Smooth muscle cell (in vitro differentiated cells): ENCODE measurements at regions not wholly inside any gene's neighbourhood (a gene's known extent, or its start where the extent isn't known, plus 50 kb on each side); places are given as distances from the start of the nearest gene placed in this dataset.

ENCODE experiments used
- DNase-seq: peaks from one replicate; lab custom pipeline; 2025; ENCODE audit not compliant: unreplicated experiment; lab: John Stamatoyannopoulos, UW
- H2AFZ ChIP-seq: fragments of 200-600 bp; sonication (generic); 2 replicates; pipeline ENCODE4 v1.6.0; 2016; ENCODE audit warnings: antibody characterized with exemption, low read depth, mild to moderate bottlenecking
- H3F3A ChIP-seq: fragments of 200-600 bp; sonication (generic); 2 replicates; pipeline ENCODE4 v1.6.0; 2017; ENCODE audit warnings: antibody characterized with exemption, low read depth
- H3K27ac ChIP-seq: fragments of 200-600 bp; sonication (generic); 2 replicates; pipeline ENCODE4 v1.5.1; 2016; ENCODE audit warnings: low read depth, mild to moderate bottlenecking
- H3K27me3 ChIP-seq: fragments of 200-600 bp; sonication (generic); 2 replicates; pipeline ENCODE4 v1.6.1; 2016; ENCODE audit warnings: low read depth, mild to moderate bottlenecking
- H3K36me3 ChIP-seq: fragments of 200-600 bp; sonication (generic); 2 replicates; pipeline ENCODE4 v1.5.1; 2016; ENCODE audit warnings: low read depth
- H3K4me1 ChIP-seq: fragments of 200-600 bp; sonication (generic); 2 replicates; pipeline ENCODE4 v1.5.1; 2016; ENCODE audit warnings: low read depth
- H3K4me2 ChIP-seq: fragments of 200-600 bp; sonication (generic); 2 replicates; pipeline ENCODE4 v1.6.0; 2016; ENCODE audit warnings: mild to moderate bottlenecking
- H3K4me3 ChIP-seq: fragments of 200-600 bp; sonication (generic); 2 replicates; pipeline ENCODE4 v1.5.1; 2016; ENCODE audit warnings: mild to moderate bottlenecking
- H3K79me2 ChIP-seq: fragments of 200-600 bp; sonication (generic); 2 replicates; pipeline ENCODE4 v1.6.0; 2016; ENCODE audit warnings: low read depth, mild to moderate bottlenecking
- H3K9ac ChIP-seq: fragments of 200-600 bp; sonication (generic); 2 replicates; pipeline ENCODE4 v1.6.0; 2016; ENCODE audit warnings: low read depth
- H3K9me3 ChIP-seq: fragments of 200-600 bp; sonication (generic); replicated peaks from 2 replicates; pipeline ENCODE4 v1.5.1; 2016; ENCODE audit warnings: low read depth
- H4K20me1 ChIP-seq: fragments of 200-600 bp; sonication (generic); 2 replicates; pipeline ENCODE4 v1.6.0; 2016; ENCODE audit warnings: low read depth
- WGBS: methylation state at CpG from one replicate; pipeline ENCODE4 v1.1.7; 2016; ENCODE audit warnings: low lambda C conversion rate; 5-methylcytosine and 5-hydroxymethylcytosine counted together
- TF ChIP-seq, protein P1 (sequence below): fragments of 200-600 bp; sonication (generic); IDR thresholded peaks from 2 replicates; pipeline ENCODE4 v1.5.1; 2017; ENCODE audit warnings: borderline replicate concordance, mild to moderate bottlenecking, antibody characterized with exemption; ENCODE audit not compliant: insufficient read depth, poor library complexity, severe bottlenecking

DNA sequence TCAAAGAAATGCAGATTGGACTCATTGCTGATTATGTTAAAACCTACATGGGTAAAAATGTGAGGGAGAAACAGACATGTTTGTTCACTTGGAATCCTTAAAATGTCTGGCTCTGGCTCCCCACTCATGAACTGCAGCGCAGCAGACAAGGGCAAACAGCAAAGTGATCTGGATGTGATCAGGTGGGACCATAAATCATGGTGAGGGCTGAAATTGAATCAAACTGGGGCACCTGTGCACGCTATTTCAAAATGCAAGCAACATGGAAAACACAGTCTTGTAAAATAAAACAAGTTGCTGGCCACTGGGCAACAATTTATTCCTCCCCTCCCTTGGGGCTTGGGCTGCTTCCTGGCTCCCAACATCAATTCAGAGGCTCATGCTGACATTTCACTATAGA, 373.4 kb downstream of the SEC16B start:
- Histone ChIP-seq H3K9me3 (no peaks in the 10 kb centered on the region), H3K4me2 (no peak overlapping the region), H3F3A (no peaks in the 10 kb centered on the region), H3K27me3 (no peaks in the 10 kb centered on the region), H3K36me3 (no peaks in the 10 kb centered on the region), H3K27ac (no peak overlapping the region), H3K4me1 (no peaks in the 10 kb centered on the region), H3K4me3 (no peak overlapping the region), H3K9ac (no peak overlapping the region), H4K20me1 (no peaks in the 10 kb centered on the region), H3K79me2 (no peaks in the 10 kb centered on the region), H2AFZ (no peak overlapping the region)
- no peak for DNase-seq
- 69% methylated on average over 2 of the region's 2 CpGs for WGBS
- TF ChIP-seq, protein P1, sequence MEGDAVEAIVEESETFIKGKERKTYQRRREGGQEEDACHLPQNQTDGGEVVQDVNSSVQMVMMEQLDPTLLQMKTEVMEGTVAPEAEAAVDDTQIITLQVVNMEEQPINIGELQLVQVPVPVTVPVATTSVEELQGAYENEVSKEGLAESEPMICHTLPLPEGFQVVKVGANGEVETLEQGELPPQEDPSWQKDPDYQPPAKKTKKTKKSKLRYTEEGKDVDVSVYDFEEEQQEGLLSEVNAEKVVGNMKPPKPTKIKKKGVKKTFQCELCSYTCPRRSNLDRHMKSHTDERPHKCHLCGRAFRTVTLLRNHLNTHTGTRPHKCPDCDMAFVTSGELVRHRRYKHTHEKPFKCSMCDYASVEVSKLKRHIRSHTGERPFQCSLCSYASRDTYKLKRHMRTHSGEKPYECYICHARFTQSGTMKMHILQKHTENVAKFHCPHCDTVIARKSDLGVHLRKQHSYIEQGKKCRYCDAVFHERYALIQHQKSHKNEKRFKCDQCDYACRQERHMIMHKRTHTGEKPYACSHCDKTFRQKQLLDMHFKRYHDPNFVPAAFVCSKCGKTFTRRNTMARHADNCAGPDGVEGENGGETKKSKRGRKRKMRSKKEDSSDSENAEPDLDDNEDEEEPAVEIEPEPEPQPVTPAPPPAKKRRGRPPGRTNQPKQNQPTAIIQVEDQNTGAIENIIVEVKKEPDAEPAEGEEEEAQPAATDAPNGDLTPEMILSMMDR = no peak

DNA sequence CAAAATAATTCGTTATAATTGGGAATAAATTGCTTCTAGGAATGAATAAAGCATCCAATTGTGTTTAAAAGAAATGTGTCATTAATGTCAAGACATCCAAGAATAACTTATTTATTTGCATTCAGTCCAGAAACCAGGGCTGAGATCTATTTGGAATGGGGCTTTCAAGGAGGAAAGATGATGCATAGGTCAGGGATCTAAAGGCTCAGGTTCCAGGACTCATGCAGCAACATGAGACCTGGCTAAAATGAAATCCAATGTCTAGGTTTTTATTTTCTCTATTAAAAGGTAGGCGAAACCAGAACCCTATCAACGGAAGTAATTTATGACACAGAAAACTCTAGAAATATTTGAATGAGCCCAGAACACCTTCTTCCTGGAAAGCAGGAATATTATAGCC, 376.8 kb downstream of the SEC16B start:
- no peaks in the 10 kb centered on the region for H3K27me3 ChIP-seq
- H3K4me1 ChIP-seq = no peaks in the 10 kb centered on the region
- WGBS = 75% methylated on average over 3 of the region's 3 CpGs

DNA sequence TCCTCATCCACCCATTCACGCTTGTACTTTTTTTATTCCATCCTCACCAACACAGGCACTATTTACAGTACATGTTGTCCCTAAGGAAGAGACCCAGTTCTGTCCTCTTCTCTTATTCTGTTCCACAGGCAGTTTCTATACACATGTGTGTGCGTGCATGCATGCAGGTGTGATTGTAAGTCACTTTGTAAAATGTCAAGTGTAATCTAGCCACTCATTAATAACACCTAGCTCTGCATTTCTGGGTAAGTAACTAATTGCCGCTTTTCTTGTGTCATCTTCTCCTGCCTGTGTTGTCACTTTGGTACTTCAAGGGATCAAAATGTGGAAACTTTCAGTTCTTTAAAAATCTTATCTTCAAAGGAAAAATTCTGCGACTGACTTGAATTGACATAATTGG, 377.2 kb downstream of the SEC16B start:
- no peaks in the 10 kb centered on the region for H3K79me2 ChIP-seq
- WGBS = 95% methylated on average over 4 of the region's 4 CpGs
- no peak overlapping the region for H3K27ac ChIP-seq
- TF ChIP-seq, protein P1 = no peak
- no peaks in the 10 kb centered on the region for H3K27me3 ChIP-seq
- no peaks in the 10 kb centered on the region for H3K9me3 ChIP-seq
- H3K4me2 ChIP-seq = no peak overlapping the region
- H3F3A ChIP-seq = no peaks in the 10 kb centered on the region
- H4K20me1 ChIP-seq = no peaks in the 10 kb centered on the region
- H3K9ac ChIP-seq = no peak overlapping the region
- DNase-seq = no peak
- H2AFZ ChIP-seq = no peak overlapping the region
- no peaks in the 10 kb centered on the region for H3K4me1 ChIP-seq
- no peak overlapping the region for H3K4me3 ChIP-seq
- no peaks in the 10 kb centered on the region for H3K36me3 ChIP-seq

More for the DNA sequence above, 376.8 kb downstream of the SEC16B start:
- no peak overlapping the region for H3K9ac ChIP-seq
- H2AFZ ChIP-seq = no peak overlapping the region
- TF ChIP-seq, protein P1 = no peak
- no peak overlapping the region for H3K4me3 ChIP-seq
- H4K20me1 ChIP-seq = no peaks in the 10 kb centered on the region
- no peaks in the 10 kb centered on the region for H3K9me3 ChIP-seq
- DNase-seq = no peak
- no peaks in the 10 kb centered on the region for H3K79me2 ChIP-seq
- H3F3A ChIP-seq = no peaks in the 10 kb centered on the region
- no peak overlapping the region for H3K27ac ChIP-seq
- no peak overlapping the region for H3K4me2 ChIP-seq
- H3K36me3 ChIP-seq = no peaks in the 10 kb centered on the region

GRCh38 chr1:177591155-177591554, 378.7 kb downstream of the SEC16B start:
- Histone ChIP-seq H3K4me1 (no peaks in the 10 kb centered on the region), H3K27ac (no peak overlapping the region), H3K4me2 (no peak overlapping the region), H3K27me3 (no peaks in the 10 kb centered on the region), H3F3A (no peaks in the 10 kb centered on the region), H2AFZ (no peak overlapping the region), H3K9me3 (no peaks in the 10 kb centered on the region), H3K36me3 (no peaks in the 10 kb centered on the region), H3K79me2 (no peaks in the 10 kb centered on the region), H4K20me1 (no peaks in the 10 kb centered on the region), H3K4me3 (no peak overlapping the region), H3K9ac (no peak overlapping the region)
- TF ChIP-seq, protein P1 = no peak
- DNase-seq = no peak
- WGBS = 86% methylated on average over 11 of the region's 11 CpGs
